Fibroblast of lung (primary cell): ENCODE measurements at regions not wholly inside any gene's neighbourhood (a gene's known extent, or its start where the extent isn't known, plus 50 kb on each side); places are given as distances from the start of the nearest gene placed in this dataset.

Experiments used
- CTCF ChIP-seq, 2 donors: IDR thresholded peaks in 1 of 2; conservative IDR thresholded peaks in 1 of 2; 1 replicate in 1 of 2; 2 replicates in 1 of 2; pipeline ENCODE4 v1.5.1; 2011 to 2012; ENCODE audit warnings: low read length in 2 of 2, control low read depth in 1 of 2, inconsistent platforms in 1 of 2, low read depth in 1 of 2, mild to moderate bottlenecking in 1 of 2
- EZH2 ChIP-seq: IDR thresholded peaks from 2 replicates; pipeline ENCODE4 v1.5.1; 2012; ENCODE audit warnings: low read length, control low read depth, mild to moderate bottlenecking; ENCODE audit errors: missing control alignments

- no peak for TF ChIP-seq CTCF (conservative IDR thresholded peaks at IDR 0.05 in 1 of 2, IDR thresholded peaks at IDR 0.05 in 1 of 2; ENCODE audit: low read depth in 1 of 2, low read length in 2 of 2)
- no peak for TF ChIP-seq EZH2
Measured at GRCh38 chr7:118306771-118307170, 82.3 kb downstream of the ANKRD7 start.
